ENCODE measurements at regions not wholly inside any gene's neighbourhood (a gene's known extent, or its start where the extent isn't known, plus 50 kb on each side); places are given as distances from the start of the nearest gene placed in this dataset.

GRCh38 chr7:25882151-25882773 lies 269.7 kb upstream of the NFE2L3 start:
- DNase-seq (ENCODE audit: low read depth in 2 of 2): no peak

- no peak for DNase-seq (ENCODE audit: low read depth in 2 of 2)
Measured at GRCh38 chr7:25884265-25884828, 267.7 kb upstream of the NFE2L3 start.

- no peak for DNase-seq (ENCODE audit: low read depth in 2 of 2)
Measured at GRCh38 chr7:25885057-25885576, 266.9 kb upstream of the NFE2L3 start.

GRCh38 chr7:25886387-25887240 lies 265.4 kb upstream of the NFE2L3 start:
- DNase-seq (ENCODE audit: low read depth in 2 of 2): no peak

GRCh38 chr7:25887266-25887665 lies 264.7 kb upstream of the NFE2L3 start:
- no peak for DNase-seq (ENCODE audit: low read depth in 2 of 2)

- DNase-seq (ENCODE audit: low read depth in 2 of 2): no peak
Measured at GRCh38 chr7:25887795-25888559, 264.0 kb upstream of the NFE2L3 start.

- DNase-seq (ENCODE audit: low read depth in 2 of 2): no peak
Measured at GRCh38 chr7:25889765-25890164, 262.2 kb upstream of the NFE2L3 start.

GRCh38 chr7:25891591-25891990 lies 260.4 kb upstream of the NFE2L3 start:
- no peak for DNase-seq (ENCODE audit: low read depth in 2 of 2)

GRCh38 chr7:25893436-25893835 lies 258.6 kb upstream of the NFE2L3 start:
- DNase-seq (ENCODE audit: low read depth in 2 of 2): no peak

- DNase-seq (ENCODE audit: low read depth in 2 of 2): no peak
Measured at GRCh38 chr7:25894002-25894901, 257.7 kb upstream of the NFE2L3 start.

GRCh38 chr7:25894902-25895791 lies 256.9 kb upstream of the NFE2L3 start:
- DNase-seq (ENCODE audit: low read depth in 2 of 2): no peak

- no peak for DNase-seq (ENCODE audit: low read depth in 2 of 2)
Measured at GRCh38 chr7:25895792-25896171, 256.2 kb upstream of the NFE2L3 start.

- no peak for DNase-seq (ENCODE audit: low read depth in 2 of 2)
Measured at GRCh38 chr7:25897261-25897782, 254.7 kb upstream of the NFE2L3 start.

GRCh38 chr7:25900245-25900644 lies 251.8 kb upstream of the NFE2L3 start:
- DNase-seq (ENCODE audit: low read depth in 2 of 2): no peak

- no peak for DNase-seq (ENCODE audit: low read depth in 2 of 2)
Measured at GRCh38 chr7:25900877-25901276, 251.1 kb upstream of the NFE2L3 start.

- DNase-seq (ENCODE audit: low read depth in 2 of 2): no peak
Measured at GRCh38 chr7:25901658-25902057, 250.3 kb upstream of the NFE2L3 start.

GRCh38 chr7:25906003-25906402 lies 246.0 kb upstream of the NFE2L3 start:
- DNase-seq (ENCODE audit: low read depth in 2 of 2): no peak

GRCh38 chr7:25906760-25907159 lies 245.2 kb upstream of the NFE2L3 start:
- no peak for DNase-seq (ENCODE audit: low read depth in 2 of 2)

- DNase-seq (ENCODE audit: low read depth in 2 of 2): no peak
Measured at GRCh38 chr7:25907214-25907613, 244.8 kb upstream of the NFE2L3 start.

GRCh38 chr7:25907731-25908130 lies 244.3 kb upstream of the NFE2L3 start:
- DNase-seq (ENCODE audit: low read depth in 2 of 2): no peak

Data from fibroblast of skin of left quadriceps (primary cell).